ENCODE measurements at regions not wholly inside any gene's neighbourhood (a gene's known extent, or its start where the extent isn't known, plus 50 kb on each side); places are given as distances from the start of the nearest gene placed in this dataset.

DNA sequence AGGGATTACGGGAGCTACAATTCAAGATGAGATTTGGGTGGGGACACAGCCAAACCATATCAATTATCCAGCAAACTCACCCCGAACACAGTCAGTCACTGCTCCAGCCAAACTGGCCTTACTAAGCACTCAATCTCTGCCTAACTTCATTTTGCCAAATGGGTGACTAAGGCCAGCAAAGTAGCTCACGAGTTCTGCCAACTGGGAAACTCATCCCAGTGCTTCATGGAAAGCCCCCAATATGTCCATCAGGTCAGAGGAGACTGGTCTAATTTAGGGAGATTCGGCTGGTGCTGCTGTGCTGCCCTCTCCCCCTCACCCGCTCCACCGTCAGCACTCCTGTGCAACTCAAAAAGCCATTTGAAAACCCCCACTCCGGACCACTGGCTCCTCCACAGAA lies 324.0 kb downstream of the FOXO1 start:
- ATAC-seq, result no peak
- DNase-seq, result no peak
- Mint-ChIP-seq H3K9me3 (no peaks in the 10 kb centered on the region), H3K27ac (no peak overlapping the region), H3K36me3 (ENCODE audit: low read depth) (no peaks in the 10 kb centered on the region), H3K4me1 (no peaks in the 10 kb centered on the region), H3K4me3 (no peak overlapping the region), H3K27me3 (no peaks in the 10 kb centered on the region)

- Mint-ChIP-seq H3K9me3 (no peaks in the 10 kb centered on the region), H3K4me1 (no peaks in the 10 kb centered on the region), H3K27me3 (no peaks in the 10 kb centered on the region), H3K27ac (no peak overlapping the region), H3K4me3 (no peak overlapping the region), H3K36me3 (ENCODE audit: low read depth) (no peaks in the 10 kb centered on the region)
- DNase-seq, result no peak
- no peak for ATAC-seq
Measured at GRCh38 chr13:40342901-40343300, 323.5 kb downstream of the FOXO1 start.

DNA sequence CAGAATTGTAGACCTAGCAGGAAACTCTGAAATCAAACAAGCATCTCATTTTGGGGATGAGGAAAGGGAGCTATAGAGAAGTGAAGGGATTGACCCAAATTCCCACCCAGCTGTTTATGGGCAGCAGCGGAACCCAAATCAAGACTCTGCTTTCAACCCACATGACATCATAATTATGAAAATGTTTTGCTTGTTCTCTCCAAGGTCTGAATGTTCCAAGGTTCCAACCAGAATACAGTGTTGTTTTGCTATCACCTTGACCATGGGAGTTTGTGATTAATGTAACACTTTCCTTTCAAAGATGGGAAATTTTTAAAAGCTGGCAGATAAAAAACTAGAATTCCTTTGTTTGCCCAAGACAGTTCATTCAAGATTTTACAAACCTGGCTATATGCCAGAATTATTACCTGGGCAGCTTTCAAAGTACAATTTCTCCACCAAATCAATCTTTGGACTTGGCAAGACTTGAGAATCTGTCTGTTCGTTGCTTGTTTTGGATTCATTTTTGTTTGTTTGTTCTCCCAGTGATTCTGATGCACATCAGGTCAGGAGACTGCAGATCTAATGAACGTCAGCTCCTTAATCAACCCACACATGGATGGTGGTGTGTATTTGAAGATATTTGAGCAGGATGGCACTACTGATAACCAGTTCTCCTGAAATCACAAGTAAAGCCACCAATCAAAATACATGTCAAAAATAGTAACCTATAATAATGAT lies 322.7 kb downstream of the FOXO1 start:
- DNase-seq (no peak), ATAC-seq (no peak)
- Mint-ChIP-seq H3K4me1 (no peaks in the 10 kb centered on the region), H3K27me3 (no peaks in the 10 kb centered on the region), H3K9me3 (no peaks in the 10 kb centered on the region), H3K27ac (no peak overlapping the region), H3K4me3 (no peak overlapping the region), H3K36me3 (ENCODE audit: low read depth) (no peaks in the 10 kb centered on the region)

DNA sequence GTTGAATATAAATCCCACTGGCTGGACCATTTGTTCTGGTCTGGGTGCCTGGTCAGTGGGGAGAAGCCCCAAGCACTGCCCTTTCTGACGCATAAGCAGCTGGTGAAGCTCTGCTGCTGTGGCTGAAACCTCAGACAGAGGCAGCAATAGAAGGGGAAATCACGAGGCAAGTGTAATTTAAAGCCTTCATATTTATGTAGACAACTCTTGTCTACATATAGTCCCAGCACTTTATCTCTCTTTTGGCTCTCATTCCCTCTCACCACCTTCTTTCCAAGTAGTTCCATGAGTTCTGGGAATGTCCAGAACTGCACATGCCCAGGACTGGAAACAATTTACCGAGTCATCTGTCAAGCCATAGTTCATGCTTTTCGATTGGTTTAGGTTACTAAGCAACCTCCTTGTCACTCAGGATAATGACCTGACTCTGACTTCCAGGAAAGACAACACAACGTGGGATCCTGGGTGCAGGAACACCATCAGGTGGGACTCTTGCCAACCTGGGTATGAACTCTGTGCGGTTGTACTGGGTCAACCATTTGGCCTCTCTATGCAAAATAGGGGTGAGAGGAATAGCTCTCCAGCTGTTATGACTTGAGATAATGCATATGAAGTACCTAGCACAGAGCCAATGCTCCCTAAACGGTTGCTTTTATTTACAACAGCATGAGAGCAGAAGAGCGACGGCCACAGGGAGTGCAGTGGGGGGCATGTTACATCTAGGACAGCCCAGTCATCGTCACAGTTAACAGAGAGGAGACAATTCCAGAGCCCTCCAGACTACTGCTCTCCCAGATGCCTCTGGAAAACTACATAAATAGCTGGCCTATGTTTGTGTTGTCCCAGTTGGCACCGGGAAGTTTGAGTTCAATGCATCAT lies 321.9 kb downstream of the FOXO1 start:
- DNase-seq (no peak), ATAC-seq (no peak)
- Mint-ChIP-seq H3K4me3 (no peak overlapping the region), H3K9me3 (no peaks in the 10 kb centered on the region), H3K36me3 (ENCODE audit: low read depth) (no peaks in the 10 kb centered on the region), H3K27me3 (no peaks in the 10 kb centered on the region), H3K4me1 (no peaks in the 10 kb centered on the region), H3K27ac (no peak overlapping the region)

- Mint-ChIP-seq H3K4me3 (no peak overlapping the region), H3K4me1 (no peaks in the 10 kb centered on the region), H3K27me3 (no peaks in the 10 kb centered on the region), H3K36me3 (ENCODE audit: low read depth) (no peaks in the 10 kb centered on the region), H3K9me3 (no peaks in the 10 kb centered on the region), H3K27ac (no peak overlapping the region)
- ATAC-seq (no peak), DNase-seq (no peak)
Measured at GRCh38 chr13:40345149-40345514, 321.3 kb downstream of the FOXO1 start.

- H3K9me3 Mint-ChIP-seq, result no peaks in the 10 kb centered on the region
- H3K4me1 Mint-ChIP-seq, result no peaks in the 10 kb centered on the region
- ATAC-seq (no peak), DNase-seq (no peak)
- H3K27ac Mint-ChIP-seq, result no peak overlapping the region
- H3K4me3 Mint-ChIP-seq, result no peak overlapping the region
- H3K36me3 Mint-ChIP-seq (ENCODE audit: low read depth), result no peaks in the 10 kb centered on the region
- H3K27me3 Mint-ChIP-seq, result no peaks in the 10 kb centered on the region
Measured at GRCh38 chr13:40345654-40346372, 320.6 kb downstream of the FOXO1 start.

GRCh38 chr13:40346592-40346991 lies 319.8 kb downstream of the FOXO1 start:
- H3K27me3 Mint-ChIP-seq, result no peaks in the 10 kb centered on the region
- no peaks in the 10 kb centered on the region for H3K9me3 Mint-ChIP-seq
- H3K36me3 Mint-ChIP-seq (ENCODE audit: low read depth), result no peaks in the 10 kb centered on the region
- no peak for DNase-seq
- no peak for ATAC-seq
- no peaks in the 10 kb centered on the region for H3K4me1 Mint-ChIP-seq
- no peak overlapping the region for H3K27ac Mint-ChIP-seq
- H3K4me3 Mint-ChIP-seq, result no peak overlapping the region

- Mint-ChIP-seq H3K9me3 (no peaks in the 10 kb centered on the region), H3K4me3 (no peak overlapping the region), H3K36me3 (ENCODE audit: low read depth) (no peaks in the 10 kb centered on the region), H3K27ac (no peak overlapping the region), H3K4me1 (no peaks in the 10 kb centered on the region), H3K27me3 (no peaks in the 10 kb centered on the region)
- ATAC-seq (no peak), DNase-seq (no peak)
Measured at GRCh38 chr13:40348096-40348679, 318.3 kb downstream of the FOXO1 start.

DNA sequence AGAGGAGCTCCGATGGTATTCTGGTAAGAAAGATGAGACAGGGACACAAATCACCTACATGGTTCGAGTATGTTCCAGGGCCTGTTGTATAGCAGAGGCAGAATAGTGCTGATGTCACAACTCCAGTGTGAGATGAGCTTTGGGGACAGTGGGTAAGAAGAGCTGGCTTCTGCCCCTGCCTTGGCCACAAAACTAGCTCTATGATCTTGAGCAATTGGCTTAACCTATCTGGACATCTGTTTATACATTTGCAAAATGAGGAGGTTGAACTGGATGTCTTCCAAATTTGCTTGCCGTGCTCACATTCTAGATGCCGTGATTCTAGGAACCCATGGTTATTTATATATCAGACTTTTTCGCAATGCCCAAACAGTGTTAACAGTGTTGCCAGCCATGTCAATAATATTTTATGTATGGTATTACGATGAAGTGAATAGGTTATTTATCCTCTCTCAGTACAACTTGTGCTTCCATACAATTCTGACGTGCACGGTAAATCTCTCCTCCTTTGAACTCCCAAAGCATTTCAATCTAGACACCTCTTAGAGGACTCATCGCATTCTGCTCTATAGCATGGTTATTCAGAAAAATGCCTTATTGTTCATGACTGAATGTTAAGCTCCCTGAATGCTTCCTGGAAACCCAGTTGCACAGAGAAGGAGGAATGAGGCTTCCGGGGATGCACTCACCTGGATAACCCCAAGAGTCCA lies 316.0 kb downstream of the FOXO1 start:
- H3K36me3 Mint-ChIP-seq (ENCODE audit: low read depth), result no peaks in the 10 kb centered on the region
- no peak overlapping the region for H3K4me3 Mint-ChIP-seq
- no peaks in the 10 kb centered on the region for H3K9me3 Mint-ChIP-seq
- H3K4me1 Mint-ChIP-seq, result peaks cover under 1% of the 10 kb centered on the region
- H3K27me3 Mint-ChIP-seq, result no peaks in the 10 kb centered on the region
- no peak overlapping the region for H3K27ac Mint-ChIP-seq
- no peak for ATAC-seq
- DNase-seq, result no peak

GRCh38 chr13:40351537-40352379 lies 314.7 kb downstream of the FOXO1 start:
- Mint-ChIP-seq H3K27ac (no peak overlapping the region), H3K9me3 (no peaks in the 10 kb centered on the region), H3K4me1 (peaks cover 2% of the 10 kb centered on the region), H3K36me3 (ENCODE audit: low read depth) (no peaks in the 10 kb centered on the region), H3K27me3 (no peaks in the 10 kb centered on the region), H3K4me3 (no peak overlapping the region)
- DNase-seq (no peak), ATAC-seq (no peak)

DNA sequence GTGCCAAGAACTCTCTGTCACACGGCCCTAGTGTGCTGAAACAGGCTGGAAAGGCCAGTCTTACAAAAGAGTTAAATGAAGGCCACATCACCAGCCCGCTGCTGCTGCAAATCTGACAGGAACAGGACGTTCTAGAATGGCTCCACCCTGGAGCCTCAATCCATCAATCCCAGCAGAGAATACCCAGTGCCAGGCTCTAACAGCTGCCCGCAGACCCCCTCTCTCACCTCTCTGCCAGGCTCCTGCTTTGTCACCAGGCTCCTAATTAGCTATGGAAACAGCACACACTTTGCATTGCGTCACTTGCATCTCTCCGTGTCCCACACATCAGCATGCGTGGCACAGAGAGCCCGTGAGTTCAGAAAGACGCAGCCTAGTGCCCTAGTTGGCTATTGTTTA lies 314.1 kb downstream of the FOXO1 start:
- no peaks in the 10 kb centered on the region for H3K36me3 Mint-ChIP-seq (ENCODE audit: low read depth)

GRCh38 chr13:40352802-40353562 lies 313.5 kb downstream of the FOXO1 start:
- no peak overlapping the region for H3K4me3 Mint-ChIP-seq
- DNase-seq (no peak), ATAC-seq (no peak)
- peaks cover 2% of the 10 kb centered on the region for H3K4me1 Mint-ChIP-seq
- H3K27ac Mint-ChIP-seq, result no peak overlapping the region
- H3K27me3 Mint-ChIP-seq, result no peaks in the 10 kb centered on the region
- H3K36me3 Mint-ChIP-seq (ENCODE audit: low read depth), result no peaks in the 10 kb centered on the region
- no peaks in the 10 kb centered on the region for H3K9me3 Mint-ChIP-seq

More for the DNA sequence above, 314.1 kb downstream of the FOXO1 start:
- Mint-ChIP-seq H3K4me3 (no peak overlapping the region), H3K27ac (no peak overlapping the region), H3K27me3 (no peaks in the 10 kb centered on the region), H3K9me3 (no peaks in the 10 kb centered on the region), H3K4me1 (peaks cover 2% of the 10 kb centered on the region)
- DNase-seq (no peak), ATAC-seq (no peak)

GRCh38 chr13:40355126-40355724 lies 311.2 kb downstream of the FOXO1 start:
- no peak overlapping the region for H3K27ac Mint-ChIP-seq
- H3K36me3 Mint-ChIP-seq (ENCODE audit: low read depth), result no peaks in the 10 kb centered on the region
- H3K4me1 Mint-ChIP-seq, result peaks cover 2% of the 10 kb centered on the region
- no peaks in the 10 kb centered on the region for H3K9me3 Mint-ChIP-seq
- DNase-seq, result no peak
- H3K27me3 Mint-ChIP-seq, result no peaks in the 10 kb centered on the region
- H3K4me3 Mint-ChIP-seq, result no peak overlapping the region
- ATAC-seq, result no peak
